Testis (tissue), 2 donors: ENCODE measurements at regions not wholly inside any gene's neighbourhood (a gene's known extent, or its start where the extent isn't known, plus 50 kb on each side); places are given as distances from the start of the nearest gene placed in this dataset.
"Not testable (repeated sequence)": the region's sequence is repeated elsewhere in the genome, so short reads cannot be mapped to it uniquely, and the experiment has no call there.

Source experiments
- DNase-seq: peaks from one replicate; pipeline ENCODE4 v3.0.0-alpha.2; 2019
- H3K27ac ChIP-seq, 2 donors: fragments of 200-600 bp; sonication (generic); one replicate each; pipeline ENCODE4 v1.5.1; 2019
- H3K27me3 ChIP-seq: fragments of 200-600 bp; sonication (generic); one replicate; pipeline ENCODE4 v1.5.1; 2019
- H3K36me3 ChIP-seq: fragments of 200-600 bp; sonication (generic); one replicate; pipeline ENCODE4 v1.5.1; 2017; ENCODE audit warnings: low read depth; ENCODE audit errors: missing control alignments
- H3K4me1 ChIP-seq: fragments of 200-600 bp; sonication (generic); one replicate; pipeline ENCODE4 v1.5.1; 2019
- H3K4me3 ChIP-seq, 2 donors: fragments of 200-600 bp; sonication (generic); one replicate each; pipeline ENCODE4 v1.5.1; 2017 to 2019
- H3K9me3 ChIP-seq: fragments of 200-600 bp; sonication (generic); one replicate; pipeline ENCODE4 v1.5.1; 2017
- CTCF ChIP-seq, 3 experiments: fragments of 450-650 bp in 2 of 3; fragments of 200-600 bp in 1 of 3; sonication (generic) in 1 of 3; IDR thresholded peaks; one replicate each; pipeline ENCODE4 v1.5.1; 2016 to 2019; ENCODE audit warnings: antibody characterized with exemption in 3 of 3, mild to moderate bottlenecking in 2 of 3, moderate library complexity in 1 of 3
- POLR2A ChIP-seq: fragments of 450-650 bp; IDR thresholded peaks from one replicate; pipeline ENCODE4 v1.6.1; 2017; ENCODE audit warnings: antibody characterized with exemption, mild to moderate bottlenecking, moderate library complexity
- WGBS, 2 donors: methylation state at CpG; one replicate each; pipeline ENCODE4 v1.1.5; 2018; 5-methylcytosine and 5-hydroxymethylcytosine counted together
- intact Hi-C: fragments of 100-400 bp; cut with DNase I; formaldehyde crosslinking; loops from one replicate; pipeline ENCODE4 v1.15.1; 2023; ENCODE audit warnings: low total_unique reads

- Histone ChIP-seq H3K4me3 (no peak overlapping the region), H3K9me3 (no peaks in the 10 kb centered on the region), H3K27ac (no peak overlapping the region), H3K36me3 (no peaks in the 10 kb centered on the region), H3K4me1 (no peaks in the 10 kb centered on the region), H3K27me3 (no peaks in the 10 kb centered on the region)
- intact Hi-C loops = no loop called here
- TF ChIP-seq CTCF (IDR thresholded peaks at IDR 0.05) (no peak), POLR2A (no peak)
- WGBS, 2 donors = 62 to 71% methylated on average over 18 to 31 of the region's 31 CpGs
- no peak for DNase-seq
Observed at GRCh38 chr12:131473741-131474709, 236.9 kb upstream of the SFSWAP start.

GRCh38 chr12:131475012-131475411 lies 235.9 kb upstream of the SFSWAP start:
- H3K27ac ChIP-seq, H3K27me3 ChIP-seq, H3K4me1 ChIP-seq, H3K36me3 ChIP-seq, H3K4me3 ChIP-seq, H3K9me3 ChIP-seq, DNase-seq, intact Hi-C loops: not testable (repeated sequence)
- 37% methylated on average over 6 of the region's 19 CpGs; no CpG with 5 or more reads in 1 of the 2 donors for WGBS, 2 donors

GRCh38 chr12:131477613-131478012 lies 233.3 kb upstream of the SFSWAP start:
- intact Hi-C loops = no loop called here
- Histone ChIP-seq H3K27me3 (no peaks in the 10 kb centered on the region), H3K36me3 (no peaks in the 10 kb centered on the region), H3K27ac (no peak overlapping the region), H3K4me1 (no peaks in the 10 kb centered on the region), H3K9me3 (no peaks in the 10 kb centered on the region), H3K4me3 (no peak overlapping the region)
- 91 to 97% methylated on average over 2 of the region's 2 CpGs for WGBS, 2 donors
- DNase-seq = no peak
- TF ChIP-seq POLR2A (no peak), CTCF (IDR thresholded peaks at IDR 0.05) (no peak)

GRCh38 chr12:131478468-131478867 lies 232.4 kb upstream of the SFSWAP start:
- Histone ChIP-seq H3K27me3 (no peaks in the 10 kb centered on the region), H3K4me3 (no peak overlapping the region), H3K36me3 (no peaks in the 10 kb centered on the region), H3K4me1 (no peaks in the 10 kb centered on the region), H3K9me3 (no peaks in the 10 kb centered on the region), H3K27ac (no peak overlapping the region)
- intact Hi-C loops = no loop called here
- 82 to 95% methylated on average over 3 of the region's 3 CpGs for WGBS, 2 donors
- TF ChIP-seq CTCF (IDR thresholded peaks at IDR 0.05) (no peak), POLR2A (no peak)
- no peak for DNase-seq

- H3K9me3 ChIP-seq = no peaks in the 10 kb centered on the region
- 78 to 81% methylated on average over 6 of the region's 6 CpGs for WGBS, 2 donors
- no peak for DNase-seq
- TF ChIP-seq CTCF (IDR thresholded peaks at IDR 0.05) (no peak), POLR2A (no peak)
- no peaks in the 10 kb centered on the region for H3K27me3 ChIP-seq
- no peak overlapping the region for H3K27ac ChIP-seq
- H3K4me1 ChIP-seq = no peaks in the 10 kb centered on the region
- intact Hi-C loops = no loop called here
- no peak overlapping the region for H3K4me3 ChIP-seq
- H3K36me3 ChIP-seq = no peaks in the 10 kb centered on the region
Observed at GRCh38 chr12:131482199-131482598, 228.7 kb upstream of the SFSWAP start.
